Stimulated activated CD4-positive, alpha-beta T cell treated with anti-CD3 and anti-CD28 coated beads, Interleukin-2, amount 100 ng/mL, for 24 hours (primary cell): ENCODE measurements at regions not wholly inside any gene's neighbourhood (a gene's known extent, or its start where the extent isn't known, plus 50 kb on each side); places are given as distances from the start of the nearest gene placed in this dataset.

Experiments used
- DNase-seq, 2 donors: peaks; one replicate each; pipeline ENCODE4 v3.0.0-alpha.2; 2020

GRCh38 chr1:87636198-87636892 is 307.7 kb downstream of the LMO4 start:
- DNase-seq: no peak

DNA sequence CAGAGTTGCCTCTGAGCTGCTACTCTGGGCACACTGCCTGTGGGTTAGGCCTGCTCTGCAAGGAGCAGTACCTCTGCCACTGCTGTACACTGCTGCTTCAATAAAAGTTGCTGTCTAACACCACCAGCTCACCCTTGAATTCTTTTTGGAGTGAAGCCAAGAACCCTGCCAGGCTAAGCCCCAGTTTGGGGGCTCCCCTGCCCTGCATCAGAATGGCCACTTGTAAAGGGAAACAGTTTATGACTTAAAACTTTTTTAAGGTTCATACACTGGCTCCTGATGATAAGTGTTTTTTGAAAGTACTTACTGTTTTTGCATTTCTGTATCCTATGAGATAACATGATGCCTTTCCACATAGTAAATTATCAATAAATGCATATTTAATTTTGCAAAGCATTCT is 310.0 kb downstream of the LMO4 start:
- DNase-seq: no peak

GRCh38 chr1:87641996-87642395 is 313.3 kb downstream of the LMO4 start:
- DNase-seq: no peak

DNA sequence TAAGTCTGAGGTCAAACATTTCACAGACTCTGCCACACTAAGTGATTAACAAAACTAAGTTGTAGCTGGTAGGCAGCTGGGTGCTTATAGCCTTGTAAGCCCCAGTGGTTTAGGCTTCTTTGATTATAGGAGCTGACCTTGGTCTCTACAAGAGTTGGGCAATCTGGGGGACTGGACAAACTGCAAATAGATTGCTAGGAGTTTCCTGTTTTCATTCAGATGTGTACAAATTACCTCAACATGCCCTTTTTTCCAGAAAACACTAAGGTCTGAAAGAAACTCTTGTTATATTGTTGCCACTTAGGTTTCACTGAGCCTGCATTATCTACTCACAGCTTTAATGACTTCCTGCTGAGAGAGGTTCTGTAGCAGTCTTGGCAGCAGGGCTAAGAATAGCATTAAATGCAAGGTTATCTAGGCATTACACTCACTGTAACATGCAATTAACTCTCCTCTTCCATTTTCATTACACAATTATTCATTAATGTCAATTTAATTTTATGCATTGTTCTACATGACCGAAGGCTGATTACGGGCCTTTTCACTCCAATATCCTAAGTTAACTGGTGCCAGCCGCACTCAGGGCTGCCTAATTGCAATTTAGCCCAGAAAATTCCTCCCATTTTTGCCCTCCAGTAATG is 314.0 kb downstream of the LMO4 start:
- DNase-seq: no peak

DNA sequence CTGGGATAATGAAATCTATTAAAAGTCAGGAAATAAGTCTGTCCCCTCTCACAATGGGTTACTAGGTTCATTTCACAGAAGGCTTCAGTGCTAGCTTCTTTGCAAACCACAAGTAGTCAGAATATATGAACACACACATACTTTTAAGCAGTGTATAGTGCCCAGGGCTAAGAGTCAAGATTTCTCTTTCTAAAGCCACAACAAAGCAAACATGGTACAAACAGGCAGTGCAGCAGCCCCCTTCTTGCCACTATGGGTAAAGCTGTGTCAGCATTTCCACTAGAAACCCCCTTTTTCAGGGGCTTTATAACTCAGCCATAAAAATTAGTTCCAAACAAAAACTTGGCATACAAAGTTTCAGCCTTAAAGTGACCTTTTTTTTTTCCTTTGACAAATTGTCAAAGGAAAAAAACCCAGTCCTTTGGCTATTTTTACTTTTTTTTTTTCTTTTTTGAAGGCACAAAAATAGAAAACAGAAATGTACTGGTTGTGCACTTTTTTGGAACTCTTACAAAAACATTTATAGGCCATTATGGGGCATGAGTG is 315.4 kb downstream of the LMO4 start:
- DNase-seq: no peak

- no peak for DNase-seq
These were observed 316.0 kb downstream of the LMO4 start for GRCh38 chr1:87644579-87645190.

DNA sequence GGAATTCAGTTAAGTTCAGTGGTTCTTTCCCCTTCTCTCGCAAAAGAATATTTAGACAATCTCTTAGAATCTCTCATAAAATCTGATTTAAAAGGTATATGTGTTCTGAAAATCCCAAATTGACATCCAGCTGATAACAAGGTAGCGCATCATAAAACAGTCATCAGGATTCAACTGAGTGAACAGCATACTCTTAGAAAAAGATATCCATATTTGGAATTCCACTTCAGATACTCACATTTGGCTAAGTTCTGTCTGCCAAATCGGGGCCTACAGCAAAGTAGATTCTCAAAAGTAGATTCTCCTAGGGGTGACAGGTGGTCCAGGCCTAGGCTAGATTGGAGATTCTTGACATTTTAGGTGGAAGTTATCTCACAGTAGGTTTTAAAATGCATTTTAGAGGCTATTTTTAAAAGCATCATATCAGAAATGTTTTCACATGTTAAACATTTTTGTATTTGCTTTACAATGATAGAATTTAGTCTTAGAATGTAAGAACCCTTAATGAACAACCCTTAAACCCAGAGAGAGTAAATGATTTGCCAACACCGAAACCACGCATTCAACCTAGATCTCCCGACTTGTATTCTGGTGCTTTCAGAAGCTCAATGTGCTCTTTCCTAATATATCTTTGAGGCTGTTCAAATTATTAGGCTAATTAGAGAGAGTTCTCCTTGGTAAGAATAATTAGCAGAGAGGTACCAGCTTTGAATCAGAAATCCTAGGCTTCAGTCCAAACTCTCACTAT is 318.9 kb downstream of the LMO4 start:
- no peak for DNase-seq

DNA sequence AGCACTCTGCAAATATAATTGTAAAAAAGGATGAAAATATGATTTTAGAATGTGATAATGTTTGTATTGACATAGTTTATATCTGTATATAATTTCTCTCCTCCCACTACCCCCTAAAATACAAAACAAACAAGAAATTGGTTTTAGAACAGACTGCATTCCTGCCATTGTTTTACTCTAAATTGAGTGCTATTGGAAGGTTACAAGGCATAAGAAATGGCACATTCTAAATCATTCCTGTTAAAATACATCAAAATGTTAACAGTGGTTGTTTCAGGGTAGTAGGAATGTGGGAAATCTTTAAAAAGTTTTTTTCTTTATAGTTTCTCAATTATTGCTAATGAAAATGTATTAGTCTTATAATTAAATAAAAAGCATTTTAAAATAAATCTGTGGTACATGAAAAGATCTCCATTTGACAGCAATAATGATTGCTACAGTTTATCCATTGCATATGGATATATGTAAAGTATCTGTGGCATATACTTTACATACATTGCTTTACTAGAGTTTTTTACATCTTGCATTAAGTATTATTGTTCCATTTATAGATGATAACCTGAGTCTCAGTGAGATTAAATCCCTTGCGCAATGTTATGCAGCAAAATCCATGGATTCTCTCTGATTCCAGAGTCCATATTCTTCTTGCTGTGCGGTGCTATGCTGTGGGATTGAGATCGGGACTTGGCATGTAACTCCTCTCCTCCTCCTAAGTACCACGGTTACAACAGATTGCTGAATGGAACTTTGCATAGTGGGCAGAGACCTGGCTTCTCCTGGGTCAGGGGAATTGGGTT is 319.8 kb downstream of the LMO4 start:
- no peak for DNase-seq

GRCh38 chr1:87650306-87650705 is 321.6 kb downstream of the LMO4 start:
- no peak for DNase-seq

- no peak for DNase-seq
These were observed 323.5 kb downstream of the LMO4 start for GRCh38 chr1:87652176-87652575.

- no peak for DNase-seq
These were observed 336.5 kb downstream of the LMO4 start for GRCh38 chr1:87665151-87665550.

- no peak for DNase-seq
These were observed 338.0 kb downstream of the LMO4 start for GRCh38 chr1:87666681-87667080.

GRCh38 chr1:87669674-87670073 is 341.0 kb downstream of the LMO4 start:
- no peak for DNase-seq

DNA sequence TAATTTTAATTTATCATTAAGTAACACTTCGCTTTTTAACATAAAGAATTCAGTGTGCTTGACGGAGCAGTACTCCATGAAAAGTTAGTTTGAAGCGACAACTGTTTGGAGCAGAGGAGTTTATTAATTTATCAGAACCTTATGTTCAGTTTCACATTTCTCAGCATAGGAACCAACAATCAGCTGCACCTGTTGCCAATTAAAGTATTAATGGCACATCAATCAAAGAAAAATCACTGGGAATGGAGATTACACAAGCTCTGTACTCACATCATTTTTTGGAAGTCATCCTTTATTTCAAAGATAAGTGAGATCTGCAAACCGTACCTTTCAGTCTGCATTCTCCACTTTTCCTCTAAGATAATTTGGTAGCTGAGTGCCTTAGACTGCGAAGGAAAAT is 344.6 kb downstream of the LMO4 start:
- DNase-seq: no peak

DNA sequence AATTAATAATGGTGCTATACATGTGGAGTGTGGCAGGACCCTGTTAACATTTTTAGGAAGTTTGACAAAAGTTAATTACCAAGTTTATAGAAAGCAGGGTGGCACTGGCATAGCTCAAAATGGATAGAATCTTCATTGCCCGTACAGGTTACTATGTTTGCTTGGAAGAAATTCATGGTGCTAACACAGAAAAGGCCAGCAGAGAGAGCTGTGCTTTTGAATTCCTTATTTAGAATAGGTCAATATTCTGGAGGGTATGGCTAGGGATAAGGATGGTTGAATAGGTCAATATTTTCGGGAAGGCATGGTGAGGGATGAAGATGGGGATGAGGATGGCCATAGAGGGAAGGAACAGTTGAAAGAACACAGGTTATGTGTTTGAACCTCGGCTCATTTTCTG is 345.1 kb downstream of the LMO4 start:
- DNase-seq: no peak

DNA sequence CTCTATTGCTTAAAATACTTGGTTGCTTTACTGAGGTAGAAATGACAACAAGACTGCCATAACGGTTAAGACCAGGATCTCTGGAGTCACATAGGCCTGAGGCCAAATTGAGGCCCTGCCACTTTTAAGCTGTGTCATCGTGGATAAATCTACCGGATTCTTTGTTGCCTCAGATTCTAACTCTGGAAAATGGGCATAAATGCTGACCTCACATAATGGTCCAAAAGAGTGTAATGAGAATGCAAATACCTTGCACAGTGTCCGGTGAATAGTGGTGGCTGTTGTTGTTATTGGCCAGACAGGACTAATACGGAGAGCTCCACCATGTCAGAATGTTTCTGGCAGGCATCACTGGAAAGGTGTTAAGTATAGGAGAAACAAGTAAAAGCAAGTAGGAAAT is 346.1 kb downstream of the LMO4 start:
- no peak for DNase-seq

DNA sequence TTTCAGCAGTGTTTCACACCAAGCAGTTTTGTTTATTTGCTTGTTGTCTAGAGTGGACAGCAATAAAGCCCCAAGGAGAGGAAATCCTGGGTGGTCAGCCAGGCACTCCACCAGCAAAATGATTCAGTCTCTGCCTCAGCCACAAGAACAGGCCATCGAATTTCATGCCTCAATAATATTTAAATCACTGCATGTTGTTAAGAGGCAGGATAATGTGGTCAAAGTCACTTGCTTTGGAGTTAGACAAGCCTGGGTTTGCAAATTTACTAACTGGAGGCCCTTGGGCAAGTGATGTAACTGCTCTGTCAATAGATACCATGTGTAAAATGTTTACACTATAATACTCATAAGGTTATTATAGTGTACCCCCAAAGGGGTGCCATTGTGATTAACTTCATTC is 349.6 kb downstream of the LMO4 start:
- no peak for DNase-seq

DNA sequence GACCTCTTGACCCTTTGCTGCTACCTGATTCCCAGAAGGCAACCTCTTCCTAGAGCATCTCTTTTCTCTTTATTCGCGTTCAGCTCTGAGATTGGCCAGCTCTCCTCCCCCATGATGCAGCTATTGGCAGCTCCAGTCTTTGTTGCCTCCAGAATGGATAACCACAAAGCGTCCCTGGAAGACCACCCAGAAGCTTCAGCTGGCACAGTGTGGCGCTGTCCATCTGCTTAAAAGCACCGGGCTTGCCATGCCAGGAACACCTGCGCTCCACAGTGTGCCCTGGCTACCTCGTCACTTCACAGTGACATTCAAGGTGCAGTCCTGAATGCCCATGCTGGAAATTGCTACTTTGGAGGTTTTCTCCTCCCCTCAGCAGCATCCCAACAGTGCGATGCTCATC is 353.9 kb downstream of the LMO4 start:
- no peak for DNase-seq

- no peak for DNase-seq
These were observed 354.7 kb downstream of the LMO4 start for GRCh38 chr1:87683196-87683956.

DNA sequence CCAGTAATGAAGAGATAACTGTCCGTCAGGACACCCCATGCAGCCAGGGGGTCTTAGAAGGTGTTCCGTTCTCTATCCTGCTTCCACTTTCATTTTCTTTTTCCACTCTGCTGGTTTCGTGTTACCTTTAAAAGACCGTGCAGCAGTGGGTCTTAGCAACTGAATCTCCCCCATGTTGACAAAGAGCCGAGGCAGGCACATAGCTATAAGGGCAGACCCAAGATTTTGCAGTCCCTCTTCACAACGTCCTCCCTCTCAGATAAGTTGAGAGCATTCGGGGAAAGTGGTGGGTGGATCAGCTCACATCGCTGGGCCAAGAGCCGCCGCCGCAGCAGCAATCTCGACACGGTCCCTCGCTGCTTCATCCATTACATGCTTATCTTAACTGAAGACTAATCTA is 355.5 kb downstream of the LMO4 start:
- no peak for DNase-seq

GRCh38 chr1:87684713-87685205 is 356.1 kb downstream of the LMO4 start:
- no peak for DNase-seq
